K562 (cell line): ENCODE measurements at regions not wholly inside any gene's neighbourhood (a gene's known extent, or its start where the extent isn't known, plus 50 kb on each side); places are given as distances from the start of the nearest gene placed in this dataset.

Source experiments
- ATAC-seq: fragments of 200-7000 bp; cut with Tn5 transposase; 3 replicates; pipeline ENCODE4 v1.9.1; 2020; ENCODE audit warnings: moderate library complexity
- BruUV-seq: library from RNA; stranded (reverse); fragments of 400-500 nt; replicated peaks from 2 replicates; lab custom pipeline; 2021; lab: Mats Ljungman, UMichigan
- CTCF ChIA-PET: fragments of 300-600 bp; formaldehyde crosslinking; extraction: SDS; loops from one replicate; lab custom pipeline; 2021; ENCODE audit warnings: low intra/inter-chr PET ratio; lab: Yijun Ruan, JAX
- POLR2A ChIA-PET: fragments of 300-600, 350-650 bp; sonication (Branson Sonifier 250); formaldehyde crosslinking; extraction: SDS; loops from one replicate; lab custom pipeline; 2021; ENCODE audit warnings: antibody characterized with exemption, inconsistent platforms; lab: Yijun Ruan, JAX
- DNase-seq, 4 experiments: peaks; one replicate each; pipeline versions ENCODE4 v3.0.0 to v3.0.0-alpha.2; 2011 to 2018; ENCODE audit warnings: low spot score in 3 of 4, mixed read lengths in 3 of 4; ENCODE audit errors: extremely low read depth in 1 of 4
- FAIRE-seq: peaks from 2 replicates; lab custom pipeline; 2011; peaks lifted over from hg19 to GRCh38; lab: Jason Lieb, UNC
- H2AFZ ChIP-seq: 2 replicates; pipeline ENCODE4 v1.6.0; 2011; ENCODE audit warnings: low read depth, low read length, control low read depth, inconsistent platforms
- H3K27ac ChIP-seq: fragments of 200-600 bp; 3 replicates; pipeline ENCODE4 v1.8.0; 2011; ENCODE audit warnings: low read depth, mild to moderate bottlenecking, control low read depth, inconsistent platforms, low read length, moderate library complexity, mixed read lengths; ENCODE audit errors: extremely low read depth
- H3K27me3 ChIP-seq, 2 experiments: fragments of 300-600 bp in 1 of 2; 2 replicates in 1 of 2; 3 replicates in 1 of 2; pipeline versions ENCODE4 v1.6.0 to v1.8.0; 2011; ENCODE audit warnings: inconsistent platforms in 2 of 2, low read length in 2 of 2, mild to moderate bottlenecking in 1 of 2, mixed read lengths in 1 of 2, moderate library complexity in 1 of 2; ENCODE audit not compliant: control insufficient read depth in 2 of 2, insufficient read depth in 2 of 2
- H3K36me3 ChIP-seq: fragments of 300-600 bp; 3 replicates; pipeline ENCODE4 v1.8.0; 2011; ENCODE audit warnings: mild to moderate bottlenecking, low read length, inconsistent platforms; ENCODE audit not compliant: control insufficient read depth, insufficient read depth
- H3K4me1 ChIP-seq, 2 experiments: fragments of 200-600 bp in 1 of 2; replicated peaks in 1 of 2; 2 replicates in 1 of 2; 3 replicates in 1 of 2; pipeline versions ENCODE4 v1.5.1 to v1.8.0; 2011; ENCODE audit warnings: inconsistent platforms in 2 of 2, low read length in 2 of 2, mild to moderate bottlenecking in 1 of 2, mixed read lengths in 1 of 2, moderate library complexity in 1 of 2; ENCODE audit not compliant: control insufficient read depth in 2 of 2, insufficient read depth in 2 of 2
- H3K4me2 ChIP-seq: 2 replicates; pipeline ENCODE4 v1.6.1; 2011; ENCODE audit warnings: low read length, control low read depth, inconsistent platforms, mixed read lengths; ENCODE audit not compliant: insufficient read depth
- H3K4me3 ChIP-seq: fragments of 200-600 bp; sonication (generic), shearing (Covaris generic); 2 replicates; pipeline ENCODE4 v1.5.1; 2016; ENCODE audit warnings: control low read depth, inconsistent platforms
- H3K79me2 ChIP-seq: fragments of 200-600 bp; 3 replicates; pipeline ENCODE4 v1.8.0; 2011; ENCODE audit warnings: low read length, inconsistent platforms; ENCODE audit not compliant: control insufficient read depth, insufficient read depth
- H3K9ac ChIP-seq, 2 experiments: 2 replicates each; pipeline versions ENCODE4 v1.6.0 to v1.6.1; 2011; ENCODE audit warnings: low read depth in 2 of 2, low read length in 2 of 2, control low read depth in 1 of 2, inconsistent platforms in 1 of 2, mild to moderate bottlenecking in 1 of 2, mixed read lengths in 1 of 2; ENCODE audit not compliant: insufficient read depth in 1 of 2
- H3K9me1 ChIP-seq: one replicate; pipeline ENCODE4 v1.6.0; 2011; ENCODE audit warnings: inconsistent platforms, mild to moderate bottlenecking, low read length, moderate library complexity; ENCODE audit not compliant: control insufficient read depth, insufficient read depth
- H3K9me3 ChIP-seq: replicated peaks from 2 replicates; pipeline ENCODE4 v1.5.1; 2011; ENCODE audit warnings: low read depth, low read length, inconsistent platforms; ENCODE audit not compliant: control insufficient read depth, insufficient read depth
- H4K20me1 ChIP-seq: replicated peaks from 2 replicates; pipeline ENCODE4 v1.6.1; 2011; ENCODE audit warnings: low read length, inconsistent platforms, mixed read lengths; ENCODE audit not compliant: control insufficient read depth, insufficient read depth
- CBX1 ChIP-seq: sonication (generic); IDR thresholded peaks from 2 replicates; pipeline ENCODE4 v1.6.1; 2016; ENCODE audit warnings: antibody characterized with exemption, low read depth, mild to moderate bottlenecking
- FIP1L1 ChIP-seq: fragments of 200-400 bp; formaldehyde crosslinking; IDR thresholded peaks from 2 replicates; pipeline ENCODE4 v1.6.1; 2018; ENCODE audit warnings: mild to moderate bottlenecking, low read depth, low read length; ENCODE audit not compliant: poor library complexity, severe bottlenecking
- HES1 ChIP-seq: fragments of 450-650 bp; IDR thresholded peaks from 2 replicates; pipeline ENCODE4 v1.6.1; 2016; ENCODE audit warnings: low read depth, mild to moderate bottlenecking, moderate library complexity
- JUND ChIP-seq, 2 experiments: IDR thresholded peaks; 2 replicates in 1 of 2; 3 replicates in 1 of 2; pipeline ENCODE4 v1.6.1; 2011; ENCODE audit warnings: borderline replicate concordance in 2 of 2, low read depth in 2 of 2, low read length in 2 of 2, improper control_type of control experiment in 1 of 2, missing biosample characterization in 1 of 2, missing genetic modification characterization in 1 of 2, missing genetic modification reagents in 1 of 2
- NCOA1 ChIP-seq: fragments of 450-650 bp; IDR thresholded peaks from 2 replicates; pipeline ENCODE4 v1.6.1; 2016; ENCODE audit warnings: low read depth
- NELFE ChIP-seq: IDR thresholded peaks from 2 replicates; pipeline ENCODE4 v1.6.1; 2011; ENCODE audit warnings: mild to moderate bottlenecking; ENCODE audit not compliant: insufficient read depth, insufficient read length
- PURB ChIP-seq: sonication (generic); formaldehyde crosslinking; IDR thresholded peaks from 2 replicates; pipeline ENCODE4 v1.9.0; 2021; ENCODE audit warnings: low read depth, mild to moderate bottlenecking, missing genetic modification reagents
- SIN3B ChIP-seq: fragments of 450-650 bp; IDR thresholded peaks from 2 replicates; pipeline ENCODE4 v1.6.1; 2017; ENCODE audit warnings: low read depth, mild to moderate bottlenecking, moderate library complexity
- STAG1 ChIP-seq: sonication (generic); formaldehyde crosslinking; IDR thresholded peaks from 2 replicates; pipeline ENCODE4 v1.5.0; 2020; ENCODE audit warnings: missing genetic modification reagents, borderline replicate concordance
- TCF7 ChIP-seq: sonication (generic); IDR thresholded peaks from 2 replicates; pipeline ENCODE4 v1.6.1; 2016; ENCODE audit warnings: antibody characterized with exemption, borderline replicate concordance
- ZNF395 ChIP-seq: fragments of 200-800 bp; sonication (Bioruptor generic); IDR thresholded peaks from 2 replicates; pipeline ENCODE4 v1.6.1; 2017; ENCODE audit warnings: missing genetic modification characterization, missing compliant biosample characterization
- ZNF583 ChIP-seq: fragments of 250-450 bp; sonication (Bioruptor Pico); IDR thresholded peaks from 2 replicates; pipeline ENCODE4 v1.4.0; 2020
- ZNF766 ChIP-seq: fragments of 200-800 bp; sonication (Bioruptor generic); conservative IDR thresholded peaks from 2 replicates; pipeline ENCODE4 v1.6.1; 2016; ENCODE audit warnings: missing genetic modification characterization, missing compliant biosample characterization
- WGBS: fragments of 100-300 bp; shearing (Covaris generic); methylation state at CpG from one replicate; pipeline ENCODE4 v1.1.6; 2016; ENCODE audit warnings: low coverage, mixed read lengths; ENCODE audit not compliant: insufficient coverage; ENCODE audit errors: missing lambda C conversion rate; 5-methylcytosine and 5-hydroxymethylcytosine counted together
- in situ Hi-C: fragments of 300-500 bp; cut with MboI; formaldehyde crosslinking; loops from 4 replicates; pipeline ENCODE4 v1.15.0; 2018; ENCODE audit warnings: inconsistent platforms, mixed read lengths
- intact Hi-C: fragments of 100-400 bp; cut with micrococcal nuclease; formaldehyde crosslinking; loops from 2 replicates; pipeline ENCODE4 v1.14.2; 2022
- TF ChIP-seq, protein P1 (sequence below): fragments of 150-350 bp; IDR thresholded peaks from 2 replicates; pipeline ENCODE4 v1.6.1; 2014; ENCODE audit warnings: low read depth, mild to moderate bottlenecking, low read length, borderline replicate concordance
- TF ChIP-seq, protein P2 (sequence below): IDR thresholded peaks from 2 replicates; pipeline ENCODE4 v1.6.1; 2016; ENCODE audit warnings: missing genetic modification characterization, missing compliant biosample characterization

GRCh38 chr2:55105456-55105855, 55.2 kb upstream of the RTN4 start:
- CTCF ChIA-PET = no interaction called here
- Histone ChIP-seq H3K27ac (no peak overlapping the region; the same call in 2 of the 3 replicates), H3K9me3 (no peaks in the 10 kb centered on the region)

More at GRCh38 chr2:55105456-55105855, 55.2 kb upstream of the RTN4 start:
- Histone ChIP-seq H3K9ac (peak overlapping the region in 1 of 2 experiments; percentile 13; a peak in 1 of 4 replicates), H3K4me3 (no peak overlapping the region), H3K79me2 (no peaks in the 10 kb centered on the region), H2AFZ (0 out of 2 replicates have a peak overlapping the region, but pooled peaks have one; percentile 6), H3K4me1 (peaks cover 4 to 33% of the 10 kb centered on the region in 2 experiments; a peak in 4 of 5 replicates), H3K9me1 (no peaks in the 10 kb centered on the region), H3K36me3 (no peaks in the 10 kb centered on the region), H3K4me2 (no peak overlapping the region), H4K20me1 (no peaks in the 10 kb centered on the region), H3K27me3 (no peaks in the 10 kb centered on the region)
- WGBS = 81% methylated on average over 2 of the region's 2 CpGs
- in situ Hi-C loops = no loop called here
- TF ChIP-seq STAG1 (CRISPR knock-in tag) = no peak
- no peak for TF ChIP-seq TCF7
- no peak for TF ChIP-seq CBX1
- TF ChIP-seq ZNF766 = no peak
- no peak for TF ChIP-seq HES1
- no peak for TF ChIP-seq ZNF395 (CRISPR knock-in tag)
- TF ChIP-seq PURB (CRISPR knock-in tag) = no peak
- TF ChIP-seq, protein P1, sequence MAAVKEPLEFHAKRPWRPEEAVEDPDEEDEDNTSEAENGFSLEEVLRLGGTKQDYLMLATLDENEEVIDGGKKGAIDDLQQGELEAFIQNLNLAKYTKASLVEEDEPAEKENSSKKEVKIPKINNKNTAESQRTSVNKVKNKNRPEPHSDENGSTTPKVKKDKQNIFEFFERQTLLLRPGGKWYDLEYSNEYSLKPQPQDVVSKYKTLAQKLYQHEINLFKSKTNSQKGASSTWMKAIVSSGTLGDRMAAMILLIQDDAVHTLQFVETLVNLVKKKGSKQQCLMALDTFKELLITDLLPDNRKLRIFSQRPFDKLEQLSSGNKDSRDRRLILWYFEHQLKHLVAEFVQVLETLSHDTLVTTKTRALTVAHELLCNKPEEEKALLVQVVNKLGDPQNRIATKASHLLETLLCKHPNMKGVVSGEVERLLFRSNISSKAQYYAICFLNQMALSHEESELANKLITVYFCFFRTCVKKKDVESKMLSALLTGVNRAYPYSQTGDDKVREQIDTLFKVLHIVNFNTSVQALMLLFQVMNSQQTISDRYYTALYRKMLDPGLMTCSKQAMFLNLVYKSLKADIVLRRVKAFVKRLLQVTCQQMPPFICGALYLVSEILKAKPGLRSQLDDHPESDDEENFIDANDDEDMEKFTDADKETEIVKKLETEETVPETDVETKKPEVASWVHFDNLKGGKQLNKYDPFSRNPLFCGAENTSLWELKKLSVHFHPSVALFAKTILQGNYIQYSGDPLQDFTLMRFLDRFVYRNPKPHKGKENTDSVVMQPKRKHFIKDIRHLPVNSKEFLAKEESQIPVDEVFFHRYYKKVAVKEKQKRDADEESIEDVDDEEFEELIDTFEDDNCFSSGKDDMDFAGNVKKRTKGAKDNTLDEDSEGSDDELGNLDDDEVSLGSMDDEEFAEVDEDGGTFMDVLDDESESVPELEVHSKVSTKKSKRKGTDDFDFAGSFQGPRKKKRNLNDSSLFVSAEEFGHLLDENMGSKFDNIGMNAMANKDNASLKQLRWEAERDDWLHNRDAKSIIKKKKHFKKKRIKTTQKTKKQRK = no peak
- TF ChIP-seq JUND (IDR thresholded peaks at IDR 0.05; ENCODE audit: borderline replicate concordance, low read depth, low read length) = no peak
- TF ChIP-seq JUND (tag; IDR thresholded peaks at IDR 0.05; ENCODE audit: borderline replicate concordance, low read depth, low read length) = no peak
- no peak for TF ChIP-seq NELFE
- TF ChIP-seq NCOA1 = no peak
- TF ChIP-seq FIP1L1 = no peak
- no peak for TF ChIP-seq ZNF583
- TF ChIP-seq, protein P2, sequence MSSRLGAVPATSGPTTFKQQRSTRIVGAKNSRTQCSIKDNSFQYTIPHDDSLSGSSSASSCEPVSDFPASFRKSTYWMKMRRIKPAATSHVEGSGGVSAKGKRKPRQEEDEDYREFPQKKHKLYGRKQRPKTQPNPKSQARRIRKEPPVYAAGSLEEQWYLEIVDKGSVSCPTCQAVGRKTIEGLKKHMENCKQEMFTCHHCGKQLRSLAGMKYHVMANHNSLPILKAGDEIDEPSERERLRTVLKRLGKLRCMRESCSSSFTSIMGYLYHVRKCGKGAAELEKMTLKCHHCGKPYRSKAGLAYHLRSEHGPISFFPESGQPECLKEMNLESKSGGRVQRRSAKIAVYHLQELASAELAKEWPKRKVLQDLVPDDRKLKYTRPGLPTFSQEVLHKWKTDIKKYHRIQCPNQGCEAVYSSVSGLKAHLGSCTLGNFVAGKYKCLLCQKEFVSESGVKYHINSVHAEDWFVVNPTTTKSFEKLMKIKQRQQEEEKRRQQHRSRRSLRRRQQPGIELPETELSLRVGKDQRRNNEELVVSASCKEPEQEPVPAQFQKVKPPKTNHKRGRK (tag) = no peak
- no peak for TF ChIP-seq SIN3B
- no peak; the same call in 2 of the 3 replicates for ATAC-seq
- BruUV-seq = no TSS peak
- DNase-seq = no peak
- POLR2A ChIA-PET = interaction anchor here (0.6 to 1.7 kb wide), 4 partner anchors 11 to 55 kb away, joined by 3 to 6 read pairs (median 4); partner anchors contain the start of gene RTN4
- FAIRE-seq = no peak
- intact Hi-C loops = loop anchor here (5.0 kb wide), 1 partner anchor 37 kb away; no protein-coding TSS in a partner anchor
